Stimulated activated memory B cell treated with anti-CD40 and anti-IgM and Interleukin-4, amounts not matched to agents 10 μg/mL and 1 μg/mL and 100 μg/mL, for 72 hours (primary cell): ENCODE measurements at regions not wholly inside any gene's neighbourhood (a gene's known extent, or its start where the extent isn't known, plus 50 kb on each side); places are given as distances from the start of the nearest gene placed in this dataset.

Experiments used
- ATAC-seq: fragments of 150-1000 bp; cut with Tn5 transposase; 2 replicates; pipeline ENCODE4 v1.10.0; 2021
- H3K27ac Mint-ChIP-seq: one replicate; pipeline ENCODE4 v1.8.0; 2022; ENCODE audit warnings: mild to moderate bottlenecking, mixed read lengths
- H3K27me3 Mint-ChIP-seq: one replicate; pipeline ENCODE4 v1.8.0; 2022; ENCODE audit warnings: mixed read lengths
- H3K36me3 Mint-ChIP-seq: one replicate; pipeline ENCODE4 v1.8.0; 2022; ENCODE audit warnings: mixed read lengths
- H3K4me1 Mint-ChIP-seq: one replicate; pipeline ENCODE4 v1.8.0; 2022; ENCODE audit warnings: mixed read lengths
- H3K4me3 Mint-ChIP-seq: one replicate; pipeline ENCODE4 v1.8.0; 2022; ENCODE audit warnings: mild to moderate bottlenecking, moderate library complexity, mixed read lengths
- H3K9me3 Mint-ChIP-seq: one replicate; pipeline ENCODE4 v1.8.0; 2022; ENCODE audit warnings: mixed read lengths

GRCh38 chr12:83365317-83365716 lies 678.6 kb downstream of the TMTC2 start:
- H3K9me3 Mint-ChIP-seq = no peaks in the 10 kb centered on the region
- no peaks in the 10 kb centered on the region for H3K27me3 Mint-ChIP-seq
- H3K27ac Mint-ChIP-seq = no peak overlapping the region

DNA sequence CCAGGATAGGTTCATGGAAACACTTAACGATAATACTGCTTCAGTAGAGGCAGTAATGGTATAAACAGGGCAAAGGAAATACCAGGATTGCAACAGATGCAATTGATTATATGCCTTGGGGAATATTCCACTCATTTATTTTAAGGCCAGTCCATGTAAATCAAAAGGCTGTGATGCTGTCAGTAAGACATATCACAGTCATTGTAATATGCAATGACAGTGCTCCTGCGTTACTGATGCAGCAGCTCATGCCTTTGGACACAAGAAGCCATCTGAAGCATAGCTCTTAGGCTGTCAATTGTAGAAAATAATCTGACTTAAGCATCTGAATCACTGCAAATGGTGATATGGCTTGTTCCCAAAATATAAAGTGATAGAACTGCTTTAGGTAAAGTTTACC lies 674.8 kb downstream of the TMTC2 start:
- Mint-ChIP-seq H3K9me3 (no peaks in the 10 kb centered on the region), H3K27me3 (no peaks in the 10 kb centered on the region), H3K27ac (no peak overlapping the region), H3K4me1 (no peaks in the 10 kb centered on the region), H3K36me3 (no peaks in the 10 kb centered on the region), H3K4me3 (no peak overlapping the region)
- ATAC-seq = no peak

More at GRCh38 chr12:83365317-83365716, 678.6 kb downstream of the TMTC2 start:
- ATAC-seq = no peak
- H3K4me1 Mint-ChIP-seq = no peaks in the 10 kb centered on the region
- H3K36me3 Mint-ChIP-seq = no peaks in the 10 kb centered on the region
- no peak overlapping the region for H3K4me3 Mint-ChIP-seq

DNA sequence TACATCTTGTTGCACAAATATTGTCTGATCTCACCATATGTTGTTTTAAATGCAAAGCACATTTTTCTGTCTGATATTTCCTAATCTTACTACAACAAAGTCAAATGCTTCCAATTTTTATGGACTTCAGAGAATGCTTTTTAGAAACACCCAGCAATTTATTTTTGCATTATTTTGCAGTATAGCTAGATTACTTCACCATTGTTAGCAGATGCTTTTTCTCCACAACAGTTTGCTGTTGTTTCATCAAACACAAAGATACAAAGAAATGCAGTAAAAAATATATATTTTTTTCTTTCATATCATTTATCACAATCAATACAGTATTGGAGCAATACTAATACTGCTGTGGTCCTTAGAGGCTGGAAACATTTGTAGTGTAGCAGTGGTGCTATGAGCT lies 674.4 kb downstream of the TMTC2 start:
- H3K36me3 Mint-ChIP-seq = no peaks in the 10 kb centered on the region
- no peak for ATAC-seq
- no peak overlapping the region for H3K4me3 Mint-ChIP-seq
- no peaks in the 10 kb centered on the region for H3K27me3 Mint-ChIP-seq
- H3K27ac Mint-ChIP-seq = no peak overlapping the region
- H3K9me3 Mint-ChIP-seq = no peaks in the 10 kb centered on the region
- H3K4me1 Mint-ChIP-seq = no peaks in the 10 kb centered on the region

DNA sequence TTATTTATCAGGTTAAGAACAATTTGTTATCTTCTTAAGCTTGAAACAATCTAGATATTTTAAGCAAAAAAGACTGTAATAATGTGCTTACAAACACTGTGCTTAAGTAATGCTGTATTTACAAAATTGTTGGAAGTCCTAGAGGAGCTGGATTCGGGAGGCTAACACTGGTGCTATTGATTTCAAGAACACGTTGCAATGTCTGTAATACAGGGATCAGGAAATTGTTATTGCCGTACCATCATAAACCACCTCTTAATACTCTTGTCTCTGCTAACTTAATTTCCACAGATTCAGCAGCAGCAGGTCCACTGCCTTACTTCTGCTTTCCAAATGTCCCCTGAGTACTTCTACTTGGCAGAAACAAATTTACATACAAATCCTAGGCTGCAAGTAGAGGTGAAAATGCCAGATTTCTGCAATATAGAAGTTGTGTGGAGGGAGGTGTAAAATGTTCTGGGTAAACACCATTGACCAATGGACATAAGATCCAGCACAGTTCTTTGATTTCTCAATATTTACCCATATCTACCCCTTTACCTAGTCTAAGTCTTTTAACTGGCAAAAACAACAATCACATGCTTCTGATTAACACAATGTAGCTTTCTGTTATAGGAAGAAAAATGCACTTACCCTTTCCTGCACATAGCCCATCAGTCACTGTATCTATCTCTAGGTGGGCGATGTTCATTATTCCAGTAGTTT lies 663.4 kb downstream of the TMTC2 start:
- no peak for ATAC-seq
- Mint-ChIP-seq H3K9me3 (no peaks in the 10 kb centered on the region), H3K4me3 (no peak overlapping the region), H3K4me1 (no peaks in the 10 kb centered on the region), H3K27ac (no peak overlapping the region), H3K27me3 (no peaks in the 10 kb centered on the region), H3K36me3 (no peaks in the 10 kb centered on the region)

DNA sequence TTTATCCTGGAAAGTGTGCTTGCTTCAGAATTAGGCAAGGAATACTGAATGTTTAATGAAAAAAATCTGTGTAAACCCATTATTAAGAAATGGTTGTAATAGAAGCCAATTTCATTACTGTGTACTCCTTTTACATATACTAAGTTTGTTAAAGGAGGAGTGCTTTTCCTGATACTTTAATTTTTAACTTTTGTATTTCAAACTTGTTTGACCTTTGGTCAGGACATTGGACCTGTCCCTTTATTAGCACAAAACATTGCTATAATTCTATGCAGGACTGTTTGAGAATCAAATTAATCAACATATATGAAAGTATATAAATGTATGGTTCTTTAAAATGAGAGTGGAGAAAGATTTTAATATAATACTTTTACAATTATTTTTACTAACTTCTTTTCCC lies 659.6 kb downstream of the TMTC2 start:
- Mint-ChIP-seq H3K36me3 (no peaks in the 10 kb centered on the region), H3K27me3 (no peaks in the 10 kb centered on the region)
- no peak for ATAC-seq

GRCh38 chr12:83343767-83344166 lies 657.1 kb downstream of the TMTC2 start:
- peaks cover 6% of the 10 kb centered on the region for H3K9me3 Mint-ChIP-seq
- ATAC-seq = no peak
- H3K27me3 Mint-ChIP-seq = no peaks in the 10 kb centered on the region
- H3K4me3 Mint-ChIP-seq = no peak overlapping the region
- no peaks in the 10 kb centered on the region for H3K36me3 Mint-ChIP-seq
- no peak overlapping the region for H3K27ac Mint-ChIP-seq
- no peaks in the 10 kb centered on the region for H3K4me1 Mint-ChIP-seq

More for the DNA sequence above, 659.6 kb downstream of the TMTC2 start:
- Mint-ChIP-seq H3K27ac (no peak overlapping the region), H3K4me1 (no peaks in the 10 kb centered on the region), H3K9me3 (peaks cover 2% of the 10 kb centered on the region), H3K4me3 (no peak overlapping the region)

- Mint-ChIP-seq H3K27ac (no peak overlapping the region), H3K4me3 (no peak overlapping the region), H3K4me1 (no peaks in the 10 kb centered on the region), H3K27me3 (no peaks in the 10 kb centered on the region), H3K36me3 (no peaks in the 10 kb centered on the region), H3K9me3 (no peaks in the 10 kb centered on the region)
- no peak for ATAC-seq
Observed at GRCh38 chr12:83335748-83336147, 649.0 kb downstream of the TMTC2 start.

- Mint-ChIP-seq H3K9me3 (peaks cover 2% of the 10 kb centered on the region), H3K4me1 (no peaks in the 10 kb centered on the region), H3K27me3 (no peaks in the 10 kb centered on the region), H3K4me3 (no peak overlapping the region), H3K27ac (no peak overlapping the region), H3K36me3 (no peaks in the 10 kb centered on the region)
- no peak for ATAC-seq
Observed at GRCh38 chr12:83326666-83327065, 640.0 kb downstream of the TMTC2 start.

DNA sequence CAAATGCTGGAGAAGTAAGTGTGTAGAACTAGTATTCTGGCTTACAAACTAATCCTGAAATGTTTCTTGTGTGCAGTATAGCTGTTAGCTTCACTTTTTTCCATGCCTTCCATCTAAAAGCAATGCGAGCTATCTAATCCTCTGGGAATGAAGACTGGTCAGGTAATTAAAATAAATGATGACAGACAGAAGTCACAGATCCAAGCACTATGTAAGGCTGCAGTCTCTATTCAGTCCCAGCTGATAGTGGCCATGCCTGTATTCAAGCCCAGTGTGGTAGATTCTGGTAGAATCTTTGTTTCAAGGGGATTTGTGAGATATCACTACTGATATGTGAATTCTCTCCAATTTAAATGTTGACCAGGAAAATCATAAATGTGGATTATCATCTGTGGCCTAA lies 637.2 kb downstream of the TMTC2 start:
- Mint-ChIP-seq H3K4me1 (no peaks in the 10 kb centered on the region), H3K36me3 (no peaks in the 10 kb centered on the region), H3K27ac (no peak overlapping the region), H3K9me3 (peaks cover 5% of the 10 kb centered on the region), H3K27me3 (no peaks in the 10 kb centered on the region), H3K4me3 (no peak overlapping the region)
- ATAC-seq = no peak

DNA sequence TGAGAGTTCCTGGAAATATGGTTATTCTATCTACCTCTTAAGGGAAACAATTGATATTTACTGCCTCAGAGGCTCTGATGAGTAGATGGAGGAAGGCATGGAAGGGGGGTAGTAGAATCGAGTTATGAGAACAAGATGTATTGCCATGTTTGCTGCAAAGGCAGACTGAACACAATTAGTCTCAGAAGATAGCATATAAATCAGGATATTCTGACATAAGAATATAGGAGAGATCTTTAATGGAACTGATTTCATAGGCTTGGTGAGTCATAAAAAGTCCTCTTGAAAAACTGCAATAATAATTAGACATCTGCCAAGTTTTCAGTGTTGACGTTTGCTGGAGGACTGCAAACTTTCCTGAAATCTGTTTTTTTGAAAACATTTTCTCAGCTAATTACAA lies 636.1 kb downstream of the TMTC2 start:
- H3K4me3 Mint-ChIP-seq = no peak overlapping the region
- H3K4me1 Mint-ChIP-seq = no peaks in the 10 kb centered on the region
- no peaks in the 10 kb centered on the region for H3K36me3 Mint-ChIP-seq
- peaks cover 5% of the 10 kb centered on the region for H3K9me3 Mint-ChIP-seq
- ATAC-seq = no peak
- H3K27ac Mint-ChIP-seq = no peak overlapping the region
- no peaks in the 10 kb centered on the region for H3K27me3 Mint-ChIP-seq

- H3K4me1 Mint-ChIP-seq = no peaks in the 10 kb centered on the region
- no peak overlapping the region for H3K27ac Mint-ChIP-seq
- H3K4me3 Mint-ChIP-seq = no peak overlapping the region
- no peaks in the 10 kb centered on the region for H3K27me3 Mint-ChIP-seq
- H3K36me3 Mint-ChIP-seq = no peaks in the 10 kb centered on the region
- ATAC-seq = no peak
- peaks cover 5% of the 10 kb centered on the region for H3K9me3 Mint-ChIP-seq
Observed at GRCh38 chr12:83321971-83322370, 635.3 kb downstream of the TMTC2 start.

DNA sequence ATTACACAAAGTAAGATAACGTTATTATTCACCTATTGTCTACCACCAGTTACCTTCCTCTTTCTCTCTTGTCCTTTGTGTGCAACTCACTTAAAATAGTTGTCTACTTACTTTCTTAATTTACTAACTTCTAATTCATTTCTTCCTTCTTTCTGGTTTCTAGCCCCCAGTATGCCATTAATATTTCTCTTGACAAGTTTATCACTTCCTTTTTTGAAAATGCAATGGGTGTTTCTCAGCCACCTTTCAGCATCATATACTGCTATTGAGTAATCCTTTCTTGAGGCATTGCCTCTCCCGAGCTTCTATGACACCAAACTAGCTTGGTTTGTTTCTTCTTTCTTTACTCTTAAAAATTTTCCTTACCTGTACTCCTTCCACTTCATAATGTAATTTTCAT lies 633.6 kb downstream of the TMTC2 start:
- H3K4me1 Mint-ChIP-seq = no peaks in the 10 kb centered on the region
- no peak overlapping the region for H3K27ac Mint-ChIP-seq
- H3K36me3 Mint-ChIP-seq = no peaks in the 10 kb centered on the region

GRCh38 chr12:83318386-83319098 lies 631.8 kb downstream of the TMTC2 start:
- Mint-ChIP-seq H3K9me3 (peaks cover 11% of the 10 kb centered on the region), H3K4me3 (no peak overlapping the region), H3K36me3 (no peaks in the 10 kb centered on the region), H3K27me3 (no peaks in the 10 kb centered on the region), H3K27ac (no peak overlapping the region), H3K4me1 (no peaks in the 10 kb centered on the region)
- no peak for ATAC-seq

More for the DNA sequence above, 633.6 kb downstream of the TMTC2 start:
- Mint-ChIP-seq H3K9me3 (peaks cover 8% of the 10 kb centered on the region), H3K27me3 (no peaks in the 10 kb centered on the region), H3K4me3 (no peak overlapping the region)
- no peak for ATAC-seq

DNA sequence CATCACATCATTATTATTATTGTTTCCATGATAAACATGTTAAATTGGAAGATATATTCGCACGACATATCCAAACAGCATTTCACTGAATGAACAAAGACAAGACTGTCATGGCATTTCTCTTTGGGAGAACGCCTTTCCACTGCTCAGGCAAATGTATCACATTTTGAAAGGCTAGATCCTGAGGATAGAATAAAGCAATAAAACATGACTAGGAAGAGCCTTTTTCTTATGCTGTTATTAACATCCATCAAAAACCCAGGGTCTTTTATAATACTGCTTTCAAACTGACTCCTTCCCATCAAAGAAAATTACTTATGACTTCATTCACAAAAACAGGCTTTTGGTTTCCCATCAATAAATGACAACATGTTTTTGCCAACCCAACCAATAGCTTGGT lies 630.9 kb downstream of the TMTC2 start:
- Mint-ChIP-seq H3K9me3 (peaks cover 9% of the 10 kb centered on the region), H3K27ac (no peak overlapping the region), H3K36me3 (no peaks in the 10 kb centered on the region), H3K4me1 (no peaks in the 10 kb centered on the region), H3K27me3 (no peaks in the 10 kb centered on the region), H3K4me3 (no peak overlapping the region)
- ATAC-seq = no peak

GRCh38 chr12:83313827-83314226 lies 627.1 kb downstream of the TMTC2 start:
- peaks cover 6% of the 10 kb centered on the region for H3K9me3 Mint-ChIP-seq
- no peaks in the 10 kb centered on the region for H3K27me3 Mint-ChIP-seq
- ATAC-seq = no peak
- H3K27ac Mint-ChIP-seq = no peak overlapping the region
- no peaks in the 10 kb centered on the region for H3K4me1 Mint-ChIP-seq
- H3K4me3 Mint-ChIP-seq = no peak overlapping the region
- H3K36me3 Mint-ChIP-seq = no peaks in the 10 kb centered on the region

GRCh38 chr12:83313322-83313721 lies 626.6 kb downstream of the TMTC2 start:
- no peaks in the 10 kb centered on the region for H3K27me3 Mint-ChIP-seq
- no peaks in the 10 kb centered on the region for H3K4me1 Mint-ChIP-seq
- peaks cover 6% of the 10 kb centered on the region for H3K9me3 Mint-ChIP-seq
- H3K27ac Mint-ChIP-seq = no peak overlapping the region
- no peak for ATAC-seq
- no peaks in the 10 kb centered on the region for H3K36me3 Mint-ChIP-seq
- H3K4me3 Mint-ChIP-seq = no peak overlapping the region
